Stomach (tissue), 6 donors: ENCODE measurements at regions not wholly inside any gene's neighbourhood (a gene's known extent, or its start where the extent isn't known, plus 50 kb on each side); places are given as distances from the start of the nearest gene placed in this dataset.

Experiments
- DNase-seq, 2 donors: peaks; one replicate each; pipeline versions ENCODE4 v3.0.0 to v3.0.0-alpha.2; 2013 to 2019
- H3K27ac ChIP-seq, 5 donors: fragments of 200-600 bp in 4 of 5; sonication (generic) in 4 of 5; one replicate each; pipeline ENCODE4 v1.5.1; 2013 to 2019; ENCODE audit warnings: mild to moderate bottlenecking in 1 of 5, moderate library complexity in 1 of 5
- H3K27me3 ChIP-seq, 3 donors: fragments of 200-600 bp; sonication (generic); one replicate each; pipeline ENCODE4 v1.5.1; 2017 to 2019; ENCODE audit warnings: mixed run types in 1 of 3
- H3K36me3 ChIP-seq, 4 donors: fragments of 200-600 bp; sonication (generic); 1 replicate in 3 of 4; 2 replicates in 1 of 4; pipeline ENCODE4 v1.5.1; 2016 to 2019
- H3K4me1 ChIP-seq, 4 donors: fragments of 200-600 bp; sonication (generic); one replicate each; pipeline ENCODE4 v1.5.1; 2016 to 2019
- H3K4me3 ChIP-seq, 4 donors: fragments of 200-600 bp; sonication (generic) in 3 of 4; one replicate each; pipeline ENCODE4 v1.5.1; 2016 to 2019; ENCODE audit warnings: mild to moderate bottlenecking in 1 of 4
- H3K9me3 ChIP-seq, 4 donors: fragments of 200-600 bp; sonication (generic); one replicate each; pipeline ENCODE4 v1.5.1; 2016 to 2019
- CTCF ChIP-seq, 7 experiments: fragments of 450-650 bp in 4 of 7; fragments of 200-600 bp in 3 of 7; sonication (generic) in 3 of 7; IDR thresholded peaks; one replicate each; pipeline ENCODE4 v1.5.1; 2016 to 2019; ENCODE audit warnings: antibody characterized with exemption in 7 of 7, control low read depth in 2 of 7, mild to moderate bottlenecking in 1 of 7
- EP300 ChIP-seq: sonication (generic); formaldehyde crosslinking; IDR thresholded peaks from one replicate; pipeline ENCODE4 v1.6.1; 2017; ENCODE audit warnings: antibody characterized with exemption
- POLR2A ChIP-seq, 4 donors: fragments of 450-650 bp; IDR thresholded peaks; one replicate each; pipeline ENCODE4 v1.6.1; 2016; ENCODE audit warnings: antibody characterized with exemption in 4 of 4, control low read depth in 2 of 4, mild to moderate bottlenecking in 1 of 4, moderate library complexity in 1 of 4
- POLR2AphosphoS5 ChIP-seq, 3 donors: sonication (generic); formaldehyde crosslinking; IDR thresholded peaks; one replicate each; pipeline ENCODE4 v1.6.1; 2016; ENCODE audit warnings: antibody characterized with exemption in 3 of 3
- intact Hi-C: fragments of 100-400 bp; cut with DNase I; formaldehyde crosslinking; loops from one replicate; pipeline ENCODE4 v1.15.1; 2023; ENCODE audit warnings: low total_unique reads
- donor health status: Bipolar disorder and iron deficiency.

GRCh38 chr9:111720174-111720573 is 58.8 kb downstream of the GNG10 start:
- Histone ChIP-seq H3K36me3 (no peaks in the 10 kb centered on the region), H3K4me1 (peaks cover 0 to 11% (median 0%) of the 10 kb centered on the region in 4 donors), H3K27ac (no peak overlapping the region), H3K9me3 (no peaks in the 10 kb centered on the region), H3K27me3 (no peaks in the 10 kb centered on the region), H3K4me3 (no peak overlapping the region)
- no peak for DNase-seq
- TF ChIP-seq POLR2AphosphoS5 (IDR thresholded peaks at IDR 0.05) (no peak), EP300 (no peak), CTCF (IDR thresholded peaks at IDR 0.05) (no peak), POLR2A (IDR thresholded peaks at IDR 0.05) (no peak)
- intact Hi-C loops = no loop called here
